OCI-LY3 (cell line): ENCODE measurements at regions not wholly inside any gene's neighbourhood (a gene's known extent, or its start where the extent isn't known, plus 50 kb on each side); places are given as distances from the start of the nearest gene placed in this dataset.

Experiments
- H2AFZ ChIP-seq: fragments of 200-600, 300-600 bp; shearing (Covaris generic); 2 replicates; pipeline ENCODE4 v1.6.0; 2014; ENCODE audit warnings: antibody characterized with exemption, low read depth, low read length
- H3K27ac ChIP-seq: fragments of 200-600, 300-600 bp; sonication (generic); 2 replicates; pipeline ENCODE4 v1.5.1; 2014; ENCODE audit warnings: mild to moderate bottlenecking, low read length, moderate library complexity, mixed read lengths
- H3K27me3 ChIP-seq: fragments of 200-600, 300-600 bp; sonication (generic); 2 replicates; pipeline ENCODE4 v1.6.1; 2014; ENCODE audit warnings: low read depth, low read length, mixed read lengths
- H3K36me3 ChIP-seq: fragments of 200-600, 300-600 bp; sonication (generic); replicated peaks from 2 replicates; pipeline ENCODE3; 2014; ENCODE audit warnings: low read depth, low read length, mixed read lengths
- H3K4me1 ChIP-seq: fragments of 300-600, 200-600 bp; sonication (generic); 2 replicates; pipeline ENCODE4 v1.6.1; 2014; ENCODE audit warnings: low read length, mixed read lengths
- H3K4me2 ChIP-seq: fragments of 200-600, 300-600 bp; sonication (generic); 2 replicates; pipeline ENCODE4 v1.6.1; 2014; ENCODE audit warnings: low read length, mixed read lengths
- H3K4me3 ChIP-seq: fragments of 300-600, 200-600 bp; sonication (generic); 2 replicates; pipeline ENCODE4 v1.5.1; 2014; ENCODE audit warnings: antibody characterized with exemption, mild to moderate bottlenecking, low read length, moderate library complexity
- H3K79me2 ChIP-seq: fragments of 300-600, 200-600 bp; shearing (Covaris generic); 2 replicates; pipeline ENCODE4 v1.6.1; 2014; ENCODE audit warnings: mild to moderate bottlenecking, low read length, mixed read lengths
- H3K9ac ChIP-seq: fragments of 300-600, 200-600 bp; shearing (Covaris generic); 2 replicates; pipeline ENCODE4 v1.6.0; 2014; ENCODE audit warnings: mild to moderate bottlenecking, low read length, moderate library complexity
- H3K9me3 ChIP-seq: fragments of 200-600, 300-600 bp; shearing (Covaris generic); 2 replicates; pipeline ENCODE4 v1.6.1; 2014; ENCODE audit warnings: low read length, mixed read lengths; ENCODE audit not compliant: insufficient read depth
- H4K20me1 ChIP-seq: fragments of 200-600, 300-600 bp; sonication (generic); 2 replicates; pipeline ENCODE4 v1.6.1; 2016; ENCODE audit warnings: low read length, mixed read lengths; ENCODE audit not compliant: insufficient read depth
- CTCF ChIP-seq: fragments of 200-600, 300-600 bp; sonication (generic); IDR thresholded peaks from 2 replicates; pipeline ENCODE4 v1.5.1; 2014; ENCODE audit warnings: antibody characterized with exemption, low read length, low read depth
- EZH2phosphoT487 ChIP-seq: fragments of 200-600 bp; shearing (Covaris generic); IDR thresholded peaks from 2 replicates; pipeline ENCODE4 v1.6.1; 2018; ENCODE audit warnings: antibody characterized with exemption, mixed run types, low read depth

GRCh38 chrX:109926118-109926517 is 76.8 kb upstream of the TMEM164 start:
- Histone ChIP-seq H3K27me3 (no peaks in the 10 kb centered on the region), H3K9me3 (no peaks in the 10 kb centered on the region), H3K9ac (no peak overlapping the region), H3K79me2 (no peaks in the 10 kb centered on the region), H3K27ac (no peak overlapping the region), H2AFZ (no peak overlapping the region), H3K36me3 (no peaks in the 10 kb centered on the region), H3K4me3 (no peak overlapping the region), H4K20me1 (no peaks in the 10 kb centered on the region), H3K4me1 (no peaks in the 10 kb centered on the region), H3K4me2 (no peak overlapping the region)
- no peak for TF ChIP-seq EZH2phosphoT487
- no peak for TF ChIP-seq CTCF

DNA sequence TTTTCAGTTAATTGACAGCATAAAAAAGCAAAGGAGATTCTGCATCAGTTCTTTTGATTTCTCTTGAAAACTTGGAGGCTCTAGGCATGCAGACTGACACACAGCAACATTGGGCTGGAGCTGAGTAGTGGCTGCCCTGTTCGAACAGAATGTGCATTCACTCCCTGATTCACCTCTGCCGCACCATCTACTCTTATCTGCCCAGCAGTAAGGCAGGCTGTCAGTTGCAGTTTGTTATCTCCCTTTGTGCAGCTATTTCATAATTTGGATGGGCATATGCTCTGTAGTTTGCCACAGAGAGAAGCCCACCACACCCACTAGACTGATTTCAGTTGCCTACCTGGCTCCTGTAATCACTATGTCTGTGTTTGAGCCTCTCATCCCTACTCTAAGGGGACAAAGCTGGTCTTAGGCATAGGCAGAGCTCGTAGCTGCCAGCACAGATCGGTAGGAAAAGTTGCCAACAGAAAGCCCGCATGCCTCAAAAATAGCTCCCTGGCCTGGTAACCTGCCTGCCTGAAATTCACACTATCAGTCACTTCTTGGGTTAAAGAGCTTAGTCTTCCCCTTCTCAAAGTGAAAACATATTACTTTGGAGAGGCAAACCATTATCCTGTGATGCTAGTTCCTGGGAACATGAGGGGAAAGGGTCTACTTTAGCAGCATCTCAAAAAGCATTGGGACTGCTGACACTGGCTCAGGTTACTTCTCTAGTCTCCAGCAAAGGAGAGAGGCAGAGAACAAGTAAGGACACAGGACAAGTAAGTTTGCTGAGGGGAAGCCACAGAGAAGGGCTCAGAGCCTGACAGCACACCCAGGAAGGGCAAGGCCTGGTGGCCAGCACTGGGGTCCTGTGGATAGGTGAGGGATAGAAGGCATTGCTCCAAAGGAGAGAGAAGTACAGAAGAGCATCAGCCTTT is 75.9 kb upstream of the TMEM164 start:
- H3K4me1 ChIP-seq = no peaks in the 10 kb centered on the region
- H3K27ac ChIP-seq = no peak overlapping the region
- H2AFZ ChIP-seq = no peak overlapping the region
- no peaks in the 10 kb centered on the region for H3K79me2 ChIP-seq
- no peaks in the 10 kb centered on the region for H4K20me1 ChIP-seq
- H3K27me3 ChIP-seq = no peaks in the 10 kb centered on the region
- TF ChIP-seq CTCF = no peak
- no peak for TF ChIP-seq EZH2phosphoT487
- H3K4me2 ChIP-seq = no peak overlapping the region
- no peaks in the 10 kb centered on the region for H3K9me3 ChIP-seq
- no peak overlapping the region for H3K4me3 ChIP-seq
- H3K36me3 ChIP-seq = no peaks in the 10 kb centered on the region
- no peak overlapping the region for H3K9ac ChIP-seq

GRCh38 chrX:109927663-109928273 is 75.1 kb upstream of the TMEM164 start:
- no peaks in the 10 kb centered on the region for H3K27me3 ChIP-seq
- H3K27ac ChIP-seq = no peak overlapping the region
- H2AFZ ChIP-seq = no peak overlapping the region
- no peaks in the 10 kb centered on the region for H3K9me3 ChIP-seq
- no peaks in the 10 kb centered on the region for H3K79me2 ChIP-seq
- no peak overlapping the region for H3K4me3 ChIP-seq
- no peaks in the 10 kb centered on the region for H3K4me1 ChIP-seq
- no peak overlapping the region for H3K4me2 ChIP-seq
- no peak overlapping the region for H3K9ac ChIP-seq
- TF ChIP-seq EZH2phosphoT487 (no peak), CTCF (no peak)
- no peaks in the 10 kb centered on the region for H3K36me3 ChIP-seq
- H4K20me1 ChIP-seq = no peaks in the 10 kb centered on the region

DNA sequence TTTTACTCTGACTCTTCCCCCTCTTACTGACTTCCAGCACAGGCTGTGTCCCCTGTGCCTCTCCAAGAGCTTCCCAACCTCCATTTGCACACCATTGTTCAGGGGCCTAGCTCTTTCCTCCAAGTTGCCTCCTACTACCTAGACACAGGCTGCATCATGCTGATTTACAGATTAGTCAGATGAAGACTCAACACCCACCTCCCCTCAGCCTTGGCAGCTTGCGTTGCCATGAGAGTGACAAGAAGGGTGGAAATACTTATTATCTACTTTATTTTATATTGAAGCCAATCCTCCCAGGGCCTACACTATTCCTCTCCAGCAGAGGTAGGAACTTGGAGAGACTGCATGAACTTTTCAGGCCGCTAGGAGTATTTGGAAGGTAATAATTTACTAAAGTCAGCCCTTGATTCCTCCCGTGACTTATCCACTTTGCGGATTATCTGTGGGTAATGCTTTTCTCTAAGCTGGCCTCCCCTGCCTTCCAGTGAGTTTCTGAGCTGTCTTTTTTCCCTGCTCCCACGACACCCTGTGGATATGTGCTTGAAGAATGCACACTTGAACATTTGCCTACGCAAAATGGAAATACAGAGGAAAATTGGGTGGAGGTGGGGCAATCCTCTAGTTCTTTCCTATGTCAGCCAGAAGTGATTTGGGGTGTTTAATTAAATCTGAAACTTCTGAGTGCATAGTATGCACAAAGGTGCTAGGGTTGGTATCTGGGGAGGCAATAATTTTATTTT is 74.1 kb upstream of the TMEM164 start:
- no peaks in the 10 kb centered on the region for H3K27me3 ChIP-seq
- H3K9me3 ChIP-seq = no peaks in the 10 kb centered on the region
- no peaks in the 10 kb centered on the region for H4K20me1 ChIP-seq
- no peak overlapping the region for H3K9ac ChIP-seq
- H3K27ac ChIP-seq = no peak overlapping the region
- no peak overlapping the region for H3K4me3 ChIP-seq
- H3K4me2 ChIP-seq = no peak overlapping the region
- H3K79me2 ChIP-seq = no peaks in the 10 kb centered on the region
- peaks cover under 1% of the 10 kb centered on the region; the same call in 1 of the 2 replicates for H3K4me1 ChIP-seq
- TF ChIP-seq CTCF = no peak
- TF ChIP-seq EZH2phosphoT487 = no peak
- no peak overlapping the region for H2AFZ ChIP-seq
- no peaks in the 10 kb centered on the region for H3K36me3 ChIP-seq
